ENCODE measurements at regions not wholly inside any gene's neighbourhood (a gene's known extent, or its start where the extent isn't known, plus 50 kb on each side); places are given as distances from the start of the nearest gene placed in this dataset.

DNA sequence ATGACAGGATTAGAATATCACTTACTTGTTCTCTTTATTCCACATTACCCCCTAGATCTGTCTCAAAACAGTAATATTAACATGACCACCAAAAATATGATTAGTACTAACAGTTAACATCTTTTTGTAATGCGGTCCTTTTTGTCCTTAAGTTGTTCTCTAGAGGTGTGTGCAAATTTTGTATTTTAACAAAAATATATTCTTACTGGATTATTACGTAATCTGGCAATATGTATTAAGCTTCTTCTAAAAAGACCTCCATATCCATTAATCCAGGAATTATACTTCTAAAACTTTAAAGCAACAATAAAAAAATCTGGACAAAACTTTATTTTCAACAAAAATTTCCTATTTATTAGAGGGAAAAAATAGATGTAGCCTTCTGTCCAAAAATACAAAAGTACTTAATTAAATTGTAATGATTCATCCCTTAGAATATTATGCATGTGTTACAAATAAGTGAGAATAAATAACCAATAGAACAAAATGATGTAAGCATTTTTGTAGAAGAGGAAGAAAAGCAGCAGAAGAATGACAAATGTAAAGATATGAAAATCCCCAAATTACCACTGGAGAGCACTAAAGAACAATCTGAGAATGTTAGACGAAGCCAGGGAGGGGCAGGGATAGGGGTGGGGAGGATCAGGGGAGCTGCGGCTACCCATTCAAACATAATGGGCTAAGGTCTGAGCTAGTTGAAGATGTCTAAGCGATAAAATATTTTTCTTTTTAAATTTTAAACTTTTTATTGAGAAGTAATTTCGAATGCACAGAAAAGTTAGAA is 945.6 kb downstream of the MCTP2 start:
- CTCF ChIA-PET: interaction anchor here (0.6 to 0.9 kb wide), 3 partner anchors 13 to 618 kb away, joined by 3 to 4 read pairs (median 3); no protein-coding TSS in a partner anchor
- peak overlapping the region; percentile 76 for H3K27ac Mint-ChIP-seq (ENCODE audit: low read depth, unreplicated experiment)
- BruUV-seq (replicated peaks): no TSS peak
- TF ChIP-seq, protein P1, sequence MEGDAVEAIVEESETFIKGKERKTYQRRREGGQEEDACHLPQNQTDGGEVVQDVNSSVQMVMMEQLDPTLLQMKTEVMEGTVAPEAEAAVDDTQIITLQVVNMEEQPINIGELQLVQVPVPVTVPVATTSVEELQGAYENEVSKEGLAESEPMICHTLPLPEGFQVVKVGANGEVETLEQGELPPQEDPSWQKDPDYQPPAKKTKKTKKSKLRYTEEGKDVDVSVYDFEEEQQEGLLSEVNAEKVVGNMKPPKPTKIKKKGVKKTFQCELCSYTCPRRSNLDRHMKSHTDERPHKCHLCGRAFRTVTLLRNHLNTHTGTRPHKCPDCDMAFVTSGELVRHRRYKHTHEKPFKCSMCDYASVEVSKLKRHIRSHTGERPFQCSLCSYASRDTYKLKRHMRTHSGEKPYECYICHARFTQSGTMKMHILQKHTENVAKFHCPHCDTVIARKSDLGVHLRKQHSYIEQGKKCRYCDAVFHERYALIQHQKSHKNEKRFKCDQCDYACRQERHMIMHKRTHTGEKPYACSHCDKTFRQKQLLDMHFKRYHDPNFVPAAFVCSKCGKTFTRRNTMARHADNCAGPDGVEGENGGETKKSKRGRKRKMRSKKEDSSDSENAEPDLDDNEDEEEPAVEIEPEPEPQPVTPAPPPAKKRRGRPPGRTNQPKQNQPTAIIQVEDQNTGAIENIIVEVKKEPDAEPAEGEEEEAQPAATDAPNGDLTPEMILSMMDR (IDR thresholded peaks at IDR 0.05; ENCODE audit: unreplicated experiment): no peak
- no peak for DNase-seq (ENCODE audit: unreplicated experiment)
- H3K9me3 Mint-ChIP-seq (ENCODE audit: unreplicated experiment): peaks cover 13% of the 10 kb centered on the region
- H3K36me3 Mint-ChIP-seq (ENCODE audit: insufficient read depth, unreplicated experiment): no peaks in the 10 kb centered on the region
- H3K4me3 Mint-ChIP-seq (ENCODE audit: unreplicated experiment): no peak overlapping the region
- H3K27me3 Mint-ChIP-seq (ENCODE audit: insufficient read depth, unreplicated experiment): no peaks in the 10 kb centered on the region
- POLR2A ChIA-PET: interaction anchor here (0.6 to 2.1 kb wide), 6 partner anchors 8 to 776 kb away, joined by 3 to 9 read pairs (median 4); no protein-coding TSS in a partner anchor
- intact Hi-C loops (cut with micrococcal nuclease): loop anchor here (5.0 kb wide), 1 partner anchor 115 kb away; no protein-coding TSS in a partner anchor
- H3K4me1 Mint-ChIP-seq (ENCODE audit: insufficient read depth, unreplicated experiment): peaks cover 15% of the 10 kb centered on the region

GRCh38 chr15:95180530-95180929 is 949.2 kb downstream of the MCTP2 start:
- ChIA-PET POLR2A (interaction anchor here (1.3 kb wide), 1 partner anchor 67 kb away, joined by 3 read pairs; no protein-coding TSS in a partner anchor), CTCF (interaction anchor here (0.8 kb wide), 1 partner anchor 27 kb away, joined by 3 read pairs; no protein-coding TSS in a partner anchor)
- intact Hi-C loops (cut with micrococcal nuclease): no loop called here
- Mint-ChIP-seq H3K27ac (ENCODE audit: low read depth, unreplicated experiment) (peak overlapping the region; percentile 16), H3K27me3 (ENCODE audit: insufficient read depth, unreplicated experiment) (no peaks in the 10 kb centered on the region), H3K4me1 (ENCODE audit: insufficient read depth, unreplicated experiment) (peaks cover 15% of the 10 kb centered on the region), H3K36me3 (ENCODE audit: insufficient read depth, unreplicated experiment) (no peaks in the 10 kb centered on the region), H3K9me3 (ENCODE audit: unreplicated experiment) (peaks cover 13% of the 10 kb centered on the region), H3K4me3 (ENCODE audit: unreplicated experiment) (no peak overlapping the region)
- no TSS peak for BruUV-seq (replicated peaks)
- no peak for DNase-seq (ENCODE audit: unreplicated experiment)
- TF ChIP-seq, protein P1 (IDR thresholded peaks at IDR 0.05; ENCODE audit: unreplicated experiment): no peak

- CTCF ChIA-PET: no interaction called here
- H3K27ac Mint-ChIP-seq (ENCODE audit: low read depth, unreplicated experiment): no peak overlapping the region
- POLR2A ChIA-PET: no interaction called here
These were observed 950.7 kb downstream of the MCTP2 start for GRCh38 chr15:95182091-95182490.

DNA sequence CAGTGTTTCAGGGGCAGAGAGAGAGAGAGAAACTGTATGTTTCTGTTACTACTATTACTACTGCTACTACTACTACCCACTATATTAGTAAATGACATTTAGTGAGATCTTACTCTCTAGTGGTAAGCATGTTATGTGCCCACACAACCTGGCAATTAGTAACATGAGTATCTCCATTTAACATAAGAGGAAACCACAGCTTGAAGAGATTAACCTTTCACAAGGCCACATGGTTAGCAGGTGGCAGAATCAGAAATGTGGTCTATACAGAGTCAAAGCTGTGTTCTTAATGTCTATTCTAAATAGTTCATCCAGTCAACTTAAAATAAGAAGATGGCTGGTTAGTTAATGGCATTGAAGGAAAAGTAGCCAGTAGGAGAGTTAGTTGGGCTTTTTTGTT is 961.6 kb downstream of the MCTP2 start:
- intact Hi-C loops (cut with micrococcal nuclease): no loop called here
- CTCF ChIA-PET: interaction anchor here (0.6 kb wide), 1 partner anchor 37 kb away, joined by 3 read pairs; no protein-coding TSS in a partner anchor
- DNase-seq (ENCODE audit: unreplicated experiment): no peak
- no TSS peak for BruUV-seq (replicated peaks)
- H3K9me3 Mint-ChIP-seq (ENCODE audit: unreplicated experiment): no peaks in the 10 kb centered on the region
- TF ChIP-seq, protein P1 (IDR thresholded peaks at IDR 0.05; ENCODE audit: unreplicated experiment): no peak
- no peak overlapping the region for H3K4me3 Mint-ChIP-seq (ENCODE audit: unreplicated experiment)
- peaks cover 13% of the 10 kb centered on the region for H3K4me1 Mint-ChIP-seq (ENCODE audit: insufficient read depth, unreplicated experiment)
- POLR2A ChIA-PET: no interaction called here
- H3K36me3 Mint-ChIP-seq (ENCODE audit: insufficient read depth, unreplicated experiment): no peaks in the 10 kb centered on the region
- no peaks in the 10 kb centered on the region for H3K27me3 Mint-ChIP-seq (ENCODE audit: insufficient read depth, unreplicated experiment)
- no peak overlapping the region for H3K27ac Mint-ChIP-seq (ENCODE audit: low read depth, unreplicated experiment)

More at GRCh38 chr15:95182091-95182490, 950.7 kb downstream of the MCTP2 start:
- intact Hi-C loops (cut with micrococcal nuclease): no loop called here
- no peak for DNase-seq (ENCODE audit: unreplicated experiment)
- BruUV-seq (replicated peaks): no TSS peak
- Mint-ChIP-seq H3K9me3 (ENCODE audit: unreplicated experiment) (peaks cover 13% of the 10 kb centered on the region), H3K27me3 (ENCODE audit: insufficient read depth, unreplicated experiment) (no peaks in the 10 kb centered on the region), H3K36me3 (ENCODE audit: insufficient read depth, unreplicated experiment) (no peaks in the 10 kb centered on the region), H3K4me3 (ENCODE audit: unreplicated experiment) (no peak overlapping the region), H3K4me1 (ENCODE audit: insufficient read depth, unreplicated experiment) (peaks cover 2% of the 10 kb centered on the region)
- TF ChIP-seq, protein P1 (IDR thresholded peaks at IDR 0.05; ENCODE audit: unreplicated experiment): no peak

All from MCF 10A (cell line).